Nucleus accumbens (tissue), 56 donors: ENCODE measurements at regions not wholly inside any gene's neighbourhood (a gene's known extent, or its start where the extent isn't known, plus 50 kb on each side); places are given as distances from the start of the nearest gene placed in this dataset.

Experiments used
- DNase-seq, 56 donors: peaks; one replicate each; lab custom pipeline; 2025; lab: John Stamatoyannopoulos, UW

GRCh38 chr5:77569409-77569808, 69.1 kb downstream of the OTP start:
- no peak for DNase-seq

- no peak for DNase-seq
These were observed 70.0 kb downstream of the OTP start for GRCh38 chr5:77568555-77568954.

DNA sequence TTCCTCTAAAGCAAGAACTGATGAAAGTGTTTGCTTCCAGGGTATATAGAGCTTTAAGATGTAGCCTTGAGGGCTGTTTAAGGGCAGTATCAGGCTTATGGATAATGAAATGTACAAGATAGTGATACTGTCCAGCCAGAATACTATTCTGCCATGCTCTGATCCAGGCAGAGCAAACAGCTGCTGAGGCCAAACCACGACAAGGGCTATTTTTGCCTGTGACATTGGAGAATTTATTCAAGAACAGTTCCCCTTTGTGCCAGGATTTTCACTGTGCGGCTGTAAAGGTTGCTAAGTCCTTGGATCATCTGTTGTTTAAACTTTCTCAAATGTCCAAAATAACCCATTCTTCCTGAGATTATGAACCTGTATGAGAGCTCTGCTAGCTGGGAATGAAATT, 70.4 kb downstream of the OTP start:
- no peak for DNase-seq

DNA sequence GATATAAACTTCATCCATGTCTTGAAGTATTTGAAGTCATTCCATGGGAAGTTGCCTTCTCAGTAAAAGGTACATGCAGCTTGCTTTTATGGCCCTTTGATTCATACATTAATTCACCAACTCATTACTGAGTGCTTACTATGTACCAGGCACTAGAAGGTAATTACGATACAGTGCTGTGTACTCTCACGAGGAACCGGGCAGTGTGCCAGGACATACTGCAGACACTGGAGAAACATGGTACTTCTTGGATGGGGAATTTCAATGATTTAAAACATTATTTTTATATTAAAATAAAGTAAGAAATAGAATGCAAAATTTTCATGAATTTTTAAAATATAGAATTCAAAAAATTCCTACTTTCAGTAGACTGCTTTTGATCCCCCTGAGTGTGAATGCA, 71.4 kb upstream of the WDR41 start:
- peak in 1 of 56 donors; percentile 0 for DNase-seq

DNA sequence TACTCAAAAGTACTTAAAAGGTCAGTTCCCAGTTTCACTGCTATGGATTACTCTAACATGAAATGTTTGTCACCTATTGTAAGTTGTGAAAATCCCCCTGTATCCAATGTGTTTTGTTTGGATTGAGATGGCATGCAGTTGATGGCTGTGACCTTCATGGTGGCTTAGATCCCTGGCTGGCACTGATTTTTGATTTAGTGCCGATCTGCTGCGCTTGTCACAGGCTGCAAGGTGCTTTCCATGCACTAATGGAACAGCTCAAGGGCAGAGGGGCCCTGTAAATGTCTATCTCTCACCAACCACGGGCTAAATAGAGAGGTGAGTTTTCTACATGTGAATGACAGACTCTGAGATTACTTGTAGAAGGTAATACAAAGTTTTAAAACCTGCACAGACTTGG, 69.8 kb upstream of the WDR41 start:
- no peak for DNase-seq

DNA sequence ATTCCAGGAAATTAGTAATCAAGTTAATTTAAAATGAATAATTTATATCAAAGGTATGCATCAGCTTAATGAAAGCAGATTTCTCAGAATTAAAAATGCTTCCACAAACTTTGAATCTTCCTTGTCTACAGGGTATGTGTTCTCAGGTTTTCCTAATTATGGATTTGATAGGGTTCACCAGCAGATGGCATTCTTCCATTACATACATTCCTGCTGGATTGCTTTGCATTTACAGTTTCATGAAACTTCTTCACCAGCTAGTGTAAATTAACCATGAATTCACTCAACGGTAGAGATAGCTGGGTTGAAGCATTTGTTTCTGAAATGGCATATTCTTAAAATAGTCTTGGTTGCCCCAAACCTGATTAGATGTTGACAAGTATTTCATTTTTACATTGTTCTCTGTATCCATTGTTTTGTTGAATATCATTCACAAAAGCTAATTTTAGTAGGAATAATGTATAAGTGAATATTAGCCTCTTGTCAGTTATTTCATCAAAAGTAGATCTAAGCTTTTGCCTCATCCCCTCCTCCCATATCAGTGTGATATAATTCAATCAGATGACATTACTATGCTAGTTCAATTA, 68.7 kb upstream of the WDR41 start:
- peak in 1 of 56 donors; percentile 3 for DNase-seq

DNA sequence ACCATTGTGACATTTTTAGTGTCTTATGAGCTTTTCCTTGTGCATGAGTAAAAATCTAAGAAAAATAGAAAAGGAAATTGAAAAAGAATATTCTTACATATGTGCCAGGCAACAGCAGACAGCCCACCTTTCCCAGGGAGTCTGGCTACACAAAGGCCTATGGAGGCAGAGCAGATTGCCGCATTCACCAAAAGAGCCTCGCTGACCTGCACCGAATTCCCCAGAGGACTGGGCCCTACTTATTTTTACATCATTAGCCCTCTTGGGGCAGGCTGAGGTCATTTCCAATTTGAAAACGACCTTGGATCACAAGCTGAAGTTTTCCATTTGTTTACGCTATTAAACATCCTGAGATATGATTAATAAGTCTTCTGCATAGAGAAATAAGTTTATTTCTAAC, 66.2 kb upstream of the WDR41 start:
- DNase-seq, result no peak

- DNase-seq, result no peak
These were observed 58.3 kb upstream of the WDR41 start for GRCh38 chr5:77550406-77550805.

DNA sequence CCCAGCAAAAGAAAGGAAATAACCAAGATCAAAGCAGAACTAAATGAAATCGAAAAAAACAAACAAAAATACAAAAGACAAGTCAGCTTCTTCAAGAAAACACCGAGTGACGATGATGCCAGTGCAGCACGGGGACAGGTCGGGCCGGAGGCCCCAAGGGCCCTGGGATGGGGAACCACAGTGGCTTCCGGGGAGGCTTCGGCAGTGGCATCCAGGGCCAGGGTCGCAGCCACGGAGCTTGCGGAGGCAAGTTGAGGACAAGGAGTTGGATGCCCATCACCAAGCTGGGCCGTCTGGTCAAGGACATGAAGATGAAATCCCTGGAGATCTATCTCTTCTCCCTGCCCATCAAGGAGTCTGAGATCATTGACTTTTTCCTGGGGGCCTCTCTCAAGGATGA, 53.2 kb upstream of the WDR41 start:
- DNase-seq, result no peak
